ENCODE measurements at regions not wholly inside any gene's neighbourhood (a gene's known extent, or its start where the extent isn't known, plus 50 kb on each side); places are given as distances from the start of the nearest gene placed in this dataset.

- no peak overlapping the region for H3K4me3 ChIP-seq (ENCODE audit: insufficient read depth, low read depth, low read length, poor library complexity, severe bottlenecking)
- H3K9me3 ChIP-seq (ENCODE audit: control insufficient read depth, low read length), result no peaks in the 10 kb centered on the region
- no peak for DNase-seq
- no peaks in the 10 kb centered on the region for H3K4me1 ChIP-seq (ENCODE audit: control insufficient read depth, insufficient read depth, low read length, poor library complexity, severe bottlenecking)
- H3K27me3 ChIP-seq (replicated peaks; ENCODE audit: control insufficient read depth, insufficient read depth, low read length, poor library complexity, severe bottlenecking), result no peaks in the 10 kb centered on the region
- H3K27ac ChIP-seq (ENCODE audit: insufficient read depth, low read length, poor library complexity, severe bottlenecking), result no peak overlapping the region
- H3K36me3 ChIP-seq (ENCODE audit: control insufficient read depth, insufficient read depth, low read length), result no peaks in the 10 kb centered on the region
Observed at GRCh38 chr18:72058851-72059250, 485.3 kb downstream of the CBLN2 start.

- Histone ChIP-seq H3K36me3 (ENCODE audit: control insufficient read depth, insufficient read depth, low read length) (no peaks in the 10 kb centered on the region), H3K4me3 (ENCODE audit: insufficient read depth, low read depth, low read length, poor library complexity, severe bottlenecking) (no peak overlapping the region), H3K4me1 (ENCODE audit: control insufficient read depth, insufficient read depth, low read length, poor library complexity, severe bottlenecking) (no peaks in the 10 kb centered on the region), H3K27me3 (replicated peaks; ENCODE audit: control insufficient read depth, insufficient read depth, low read length, poor library complexity, severe bottlenecking) (no peaks in the 10 kb centered on the region), H3K9me3 (ENCODE audit: control insufficient read depth, low read length) (no peaks in the 10 kb centered on the region), H3K27ac (ENCODE audit: insufficient read depth, low read length, poor library complexity, severe bottlenecking) (no peak overlapping the region)
- DNase-seq, result no peak
Observed at GRCh38 chr18:72056171-72056570, 488.0 kb downstream of the CBLN2 start.

- no peak overlapping the region for H3K4me3 ChIP-seq (ENCODE audit: insufficient read depth, low read depth, low read length, poor library complexity, severe bottlenecking)
- no peak overlapping the region for H3K27ac ChIP-seq (ENCODE audit: insufficient read depth, low read length, poor library complexity, severe bottlenecking)
- H3K36me3 ChIP-seq (ENCODE audit: control insufficient read depth, insufficient read depth, low read length), result no peaks in the 10 kb centered on the region
- H3K27me3 ChIP-seq (replicated peaks; ENCODE audit: control insufficient read depth, insufficient read depth, low read length, poor library complexity, severe bottlenecking), result no peaks in the 10 kb centered on the region
- H3K4me1 ChIP-seq (ENCODE audit: control insufficient read depth, insufficient read depth, low read length, poor library complexity, severe bottlenecking), result no peaks in the 10 kb centered on the region
- no peak for DNase-seq
- H3K9me3 ChIP-seq (ENCODE audit: control insufficient read depth, low read length), result no peaks in the 10 kb centered on the region
Observed at GRCh38 chr18:72041313-72042032, 502.7 kb downstream of the CBLN2 start.

- Histone ChIP-seq H3K27ac (ENCODE audit: insufficient read depth, low read length, poor library complexity, severe bottlenecking) (no peak overlapping the region), H3K36me3 (ENCODE audit: control insufficient read depth, insufficient read depth, low read length) (no peaks in the 10 kb centered on the region), H3K4me3 (ENCODE audit: insufficient read depth, low read depth, low read length, poor library complexity, severe bottlenecking) (no peak overlapping the region), H3K9me3 (ENCODE audit: control insufficient read depth, low read length) (no peaks in the 10 kb centered on the region), H3K27me3 (replicated peaks; ENCODE audit: control insufficient read depth, insufficient read depth, low read length, poor library complexity, severe bottlenecking) (no peaks in the 10 kb centered on the region), H3K4me1 (ENCODE audit: control insufficient read depth, insufficient read depth, low read length, poor library complexity, severe bottlenecking) (no peaks in the 10 kb centered on the region)
- DNase-seq, result no peak
Observed at GRCh38 chr18:72013427-72013850, 530.7 kb downstream of the CBLN2 start.

- no peak overlapping the region for H3K27ac ChIP-seq (ENCODE audit: insufficient read depth, low read length, poor library complexity, severe bottlenecking)
- H3K36me3 ChIP-seq (ENCODE audit: control insufficient read depth, insufficient read depth, low read length), result no peaks in the 10 kb centered on the region
- H3K9me3 ChIP-seq (ENCODE audit: control insufficient read depth, low read length), result no peaks in the 10 kb centered on the region
- no peak for DNase-seq
- no peaks in the 10 kb centered on the region for H3K27me3 ChIP-seq (replicated peaks; ENCODE audit: control insufficient read depth, insufficient read depth, low read length, poor library complexity, severe bottlenecking)
- H3K4me3 ChIP-seq (ENCODE audit: insufficient read depth, low read depth, low read length, poor library complexity, severe bottlenecking), result no peak overlapping the region
- no peaks in the 10 kb centered on the region for H3K4me1 ChIP-seq (ENCODE audit: control insufficient read depth, insufficient read depth, low read length, poor library complexity, severe bottlenecking)
Observed at GRCh38 chr18:71998547-71999097, 545.5 kb downstream of the CBLN2 start.

- H3K4me1 ChIP-seq (ENCODE audit: control insufficient read depth, insufficient read depth, low read length, poor library complexity, severe bottlenecking), result no peaks in the 10 kb centered on the region
- H3K27me3 ChIP-seq (replicated peaks; ENCODE audit: control insufficient read depth, insufficient read depth, low read length, poor library complexity, severe bottlenecking), result no peaks in the 10 kb centered on the region
- H3K9me3 ChIP-seq (ENCODE audit: control insufficient read depth, low read length), result no peaks in the 10 kb centered on the region
- H3K27ac ChIP-seq (ENCODE audit: insufficient read depth, low read length, poor library complexity, severe bottlenecking), result no peak overlapping the region
- H3K4me3 ChIP-seq (ENCODE audit: insufficient read depth, low read depth, low read length, poor library complexity, severe bottlenecking), result no peak overlapping the region
- DNase-seq, result no peak
- no peaks in the 10 kb centered on the region for H3K36me3 ChIP-seq (ENCODE audit: control insufficient read depth, insufficient read depth, low read length)
Observed at GRCh38 chr18:71995904-71996465, 548.2 kb downstream of the CBLN2 start.

GRCh38 chr18:71994273-71994672 is 549.9 kb downstream of the CBLN2 start:
- Histone ChIP-seq H3K36me3 (ENCODE audit: control insufficient read depth, insufficient read depth, low read length) (no peaks in the 10 kb centered on the region), H3K4me1 (ENCODE audit: control insufficient read depth, insufficient read depth, low read length, poor library complexity, severe bottlenecking) (no peaks in the 10 kb centered on the region), H3K27me3 (replicated peaks; ENCODE audit: control insufficient read depth, insufficient read depth, low read length, poor library complexity, severe bottlenecking) (no peaks in the 10 kb centered on the region), H3K27ac (ENCODE audit: insufficient read depth, low read length, poor library complexity, severe bottlenecking) (no peak overlapping the region), H3K4me3 (ENCODE audit: insufficient read depth, low read depth, low read length, poor library complexity, severe bottlenecking) (no peak overlapping the region), H3K9me3 (ENCODE audit: control insufficient read depth, low read length) (no peaks in the 10 kb centered on the region)
- no peak for DNase-seq

- H3K27me3 ChIP-seq (replicated peaks; ENCODE audit: control insufficient read depth, insufficient read depth, low read length, poor library complexity, severe bottlenecking), result no peaks in the 10 kb centered on the region
- DNase-seq, result no peak
- H3K4me1 ChIP-seq (ENCODE audit: control insufficient read depth, insufficient read depth, low read length, poor library complexity, severe bottlenecking), result no peaks in the 10 kb centered on the region
- no peak overlapping the region for H3K27ac ChIP-seq (ENCODE audit: insufficient read depth, low read length, poor library complexity, severe bottlenecking)
- no peaks in the 10 kb centered on the region for H3K9me3 ChIP-seq (ENCODE audit: control insufficient read depth, low read length)
- H3K4me3 ChIP-seq (ENCODE audit: insufficient read depth, low read depth, low read length, poor library complexity, severe bottlenecking), result no peak overlapping the region
- no peaks in the 10 kb centered on the region for H3K36me3 ChIP-seq (ENCODE audit: control insufficient read depth, insufficient read depth, low read length)
Observed at GRCh38 chr18:71989616-71990015, 554.5 kb downstream of the CBLN2 start.

- Histone ChIP-seq H3K27ac (ENCODE audit: insufficient read depth, low read length, poor library complexity, severe bottlenecking) (no peak overlapping the region), H3K4me3 (ENCODE audit: insufficient read depth, low read depth, low read length, poor library complexity, severe bottlenecking) (no peak overlapping the region), H3K9me3 (ENCODE audit: control insufficient read depth, low read length) (no peaks in the 10 kb centered on the region), H3K36me3 (ENCODE audit: control insufficient read depth, insufficient read depth, low read length) (no peaks in the 10 kb centered on the region), H3K4me1 (ENCODE audit: control insufficient read depth, insufficient read depth, low read length, poor library complexity, severe bottlenecking) (no peaks in the 10 kb centered on the region), H3K27me3 (replicated peaks; ENCODE audit: control insufficient read depth, insufficient read depth, low read length, poor library complexity, severe bottlenecking) (no peaks in the 10 kb centered on the region)
- no peak for DNase-seq
Observed at GRCh38 chr18:71986351-71987050, 557.6 kb downstream of the CBLN2 start.

- no peaks in the 10 kb centered on the region for H3K36me3 ChIP-seq (ENCODE audit: control insufficient read depth, insufficient read depth, low read length)
- H3K9me3 ChIP-seq (ENCODE audit: control insufficient read depth, low read length), result no peaks in the 10 kb centered on the region
- H3K4me3 ChIP-seq (ENCODE audit: insufficient read depth, low read depth, low read length, poor library complexity, severe bottlenecking), result no peak overlapping the region
- H3K4me1 ChIP-seq (ENCODE audit: control insufficient read depth, insufficient read depth, low read length, poor library complexity, severe bottlenecking), result no peaks in the 10 kb centered on the region
- H3K27ac ChIP-seq (ENCODE audit: insufficient read depth, low read length, poor library complexity, severe bottlenecking), result no peak overlapping the region
- DNase-seq, result no peak
- no peaks in the 10 kb centered on the region for H3K27me3 ChIP-seq (replicated peaks; ENCODE audit: control insufficient read depth, insufficient read depth, low read length, poor library complexity, severe bottlenecking)
Observed at GRCh38 chr18:71976744-71977143, 567.4 kb downstream of the CBLN2 start.

Measured in effector memory CD4-positive, alpha-beta T cell (primary cell).